Mucosa of rectum (tissue), 2 donors: ENCODE measurements at regions not wholly inside any gene's neighbourhood (a gene's known extent, or its start where the extent isn't known, plus 50 kb on each side); places are given as distances from the start of the nearest gene placed in this dataset.
A peak's percentile ranks its signal among the peaks of the same experiment; 100 is the strongest.
"Not testable (repeated sequence)": the region's sequence is repeated elsewhere in the genome, so short reads cannot be mapped to it uniquely, and the experiment has no call there.

Experiments used
- H3K27ac ChIP-seq, 2 donors: one replicate each; pipeline ENCODE4 v1.7.0; 2013; ENCODE audit warnings: inconsistent platforms in 2 of 2, low read depth in 2 of 2, low read length in 2 of 2
- H3K27me3 ChIP-seq, 2 donors: one replicate each; pipeline ENCODE4 v1.7.0; 2013; ENCODE audit warnings: low read length in 2 of 2; ENCODE audit not compliant: control insufficient read depth in 2 of 2, insufficient read depth in 2 of 2
- H3K36me3 ChIP-seq, 2 donors: one replicate each; pipeline ENCODE4 v1.7.0; 2013; ENCODE audit warnings: low read length in 2 of 2; ENCODE audit not compliant: control insufficient read depth in 2 of 2, insufficient read depth in 2 of 2
- H3K4me1 ChIP-seq, 2 donors: one replicate each; pipeline ENCODE4 v1.7.0; 2013; ENCODE audit warnings: low read length in 2 of 2, mild to moderate bottlenecking in 1 of 2; ENCODE audit not compliant: control insufficient read depth in 2 of 2, insufficient read depth in 2 of 2
- H3K4me3 ChIP-seq, 2 donors: one replicate each; pipeline ENCODE4 v1.7.0; 2013; ENCODE audit warnings: low read length in 2 of 2
- H3K9ac ChIP-seq, 2 donors: one replicate each; pipeline ENCODE4 v1.7.0; 2013; ENCODE audit warnings: low read length in 2 of 2, low read depth in 1 of 2, mild to moderate bottlenecking in 1 of 2
- H3K9me3 ChIP-seq, 2 donors: one replicate each; pipeline ENCODE4 v1.7.0; 2013; ENCODE audit warnings: low read length in 2 of 2; ENCODE audit not compliant: control insufficient read depth in 2 of 2
- donor health status: healthy.
- donor health status: Normal muscosa, but diverticular disease.

- H3K9me3 ChIP-seq, result peaks cover 0 to 4% of the 10 kb centered on the region in 2 donors
Measured at GRCh38 chr12:47610686-47611252, 95.1 kb downstream of the RPAP3 start.

GRCh38 chr12:47609806-47610205 is 96.0 kb downstream of the RPAP3 start:
- no peaks in the 10 kb centered on the region for H3K36me3 ChIP-seq
- H3K4me1 ChIP-seq, result no peaks in the 10 kb centered on the region
- H3K4me3 ChIP-seq, result no peak overlapping the region
- no peak overlapping the region for H3K9ac ChIP-seq
- H3K27me3 ChIP-seq, result no peaks in the 10 kb centered on the region
- H3K27ac ChIP-seq, result no peak overlapping the region
- H3K9me3 ChIP-seq, result peaks cover 0 to 4% of the 10 kb centered on the region in 2 donors

More at GRCh38 chr12:47610686-47611252, 95.1 kb downstream of the RPAP3 start:
- H3K27me3 ChIP-seq, result no peaks in the 10 kb centered on the region
- H3K4me3 ChIP-seq, result no peak overlapping the region
- no peak overlapping the region for H3K27ac ChIP-seq
- no peak overlapping the region for H3K9ac ChIP-seq
- no peaks in the 10 kb centered on the region for H3K4me1 ChIP-seq
- no peaks in the 10 kb centered on the region for H3K36me3 ChIP-seq

GRCh38 chr12:47608671-47609070 is 97.2 kb downstream of the RPAP3 start:
- H3K9ac ChIP-seq, H3K4me3 ChIP-seq, H3K27ac ChIP-seq, H3K9me3 ChIP-seq, H3K4me1 ChIP-seq, H3K27me3 ChIP-seq, H3K36me3 ChIP-seq: not testable (repeated sequence)

- Histone ChIP-seq H3K27ac (no peak overlapping the region), H3K27me3 (no peaks in the 10 kb centered on the region), H3K36me3 (no peaks in the 10 kb centered on the region), H3K9ac (no peak overlapping the region), H3K4me3 (no peak overlapping the region), H3K4me1 (no peaks in the 10 kb centered on the region), H3K9me3 (peaks cover 0 to 4% of the 10 kb centered on the region in 2 donors)
Measured at GRCh38 chr12:47604221-47604873, 101.5 kb downstream of the RPAP3 start.

GRCh38 chr12:47602949-47603558 is 102.8 kb downstream of the RPAP3 start:
- no peak overlapping the region for H3K27ac ChIP-seq
- H3K4me1 ChIP-seq, result no peaks in the 10 kb centered on the region
- H3K4me3 ChIP-seq, result no peak overlapping the region
- H3K36me3 ChIP-seq, result no peaks in the 10 kb centered on the region
- H3K9ac ChIP-seq, result no peak overlapping the region
- H3K27me3 ChIP-seq, result no peaks in the 10 kb centered on the region
- peaks cover 0 to 4% of the 10 kb centered on the region in 2 donors for H3K9me3 ChIP-seq

- Histone ChIP-seq H3K9me3 (peaks cover 0 to 4% of the 10 kb centered on the region in 2 donors), H3K9ac (no peak overlapping the region), H3K36me3 (no peaks in the 10 kb centered on the region), H3K4me3 (no peak overlapping the region), H3K4me1 (no peaks in the 10 kb centered on the region), H3K27me3 (no peaks in the 10 kb centered on the region), H3K27ac (no peak overlapping the region)
Measured at GRCh38 chr12:47602325-47602724, 103.5 kb downstream of the RPAP3 start.

GRCh38 chr12:47601071-47601470 is 104.8 kb downstream of the RPAP3 start:
- Histone ChIP-seq H3K4me1 (no peaks in the 10 kb centered on the region), H3K27me3 (no peaks in the 10 kb centered on the region), H3K36me3 (no peaks in the 10 kb centered on the region), H3K27ac (no peak overlapping the region), H3K4me3 (no peak overlapping the region), H3K9ac (no peak overlapping the region), H3K9me3 (no peaks in the 10 kb centered on the region)

GRCh38 chr12:47591795-47592194 is 114.0 kb downstream of the RPAP3 start:
- H3K4me3 ChIP-seq, result no peak overlapping the region
- H3K27ac ChIP-seq, result peak overlapping the region in 1 of 2 donors; percentile 13
- no peaks in the 10 kb centered on the region for H3K9me3 ChIP-seq
- peaks cover 0 to 3% of the 10 kb centered on the region in 2 donors for H3K27me3 ChIP-seq
- peaks cover 0 to 3% of the 10 kb centered on the region in 2 donors for H3K4me1 ChIP-seq
- no peak overlapping the region for H3K9ac ChIP-seq
- H3K36me3 ChIP-seq, result no peaks in the 10 kb centered on the region

- peaks cover 0 to 3% of the 10 kb centered on the region in 2 donors for H3K4me1 ChIP-seq
- H3K4me3 ChIP-seq, result no peak overlapping the region
- H3K27me3 ChIP-seq, result peaks cover 0 to 3% of the 10 kb centered on the region in 2 donors
- H3K9me3 ChIP-seq, result no peaks in the 10 kb centered on the region
- H3K36me3 ChIP-seq, result no peaks in the 10 kb centered on the region
- peak overlapping the region in 1 of 2 donors; percentile 13 for H3K27ac ChIP-seq
- H3K9ac ChIP-seq, result no peak overlapping the region
Measured at GRCh38 chr12:47591361-47591791, 114.5 kb downstream of the RPAP3 start.

GRCh38 chr12:47590771-47591360 is 115.0 kb downstream of the RPAP3 start:
- Histone ChIP-seq H3K27me3 (peaks cover 0 to 3% of the 10 kb centered on the region in 2 donors), H3K4me1 (peaks cover 0 to 3% of the 10 kb centered on the region in 2 donors), H3K4me3 (no peak overlapping the region), H3K9ac (no peak overlapping the region), H3K27ac (no peak overlapping the region), H3K36me3 (no peaks in the 10 kb centered on the region), H3K9me3 (no peaks in the 10 kb centered on the region)
